Neural progenitor cell (in vitro differentiated cells): ENCODE measurements at regions not wholly inside any gene's neighbourhood (a gene's known extent, or its start where the extent isn't known, plus 50 kb on each side); places are given as distances from the start of the nearest gene placed in this dataset.

Experiments
- EZH2 ChIP-seq: fragments of 200-600 bp; sonication (generic); IDR thresholded peaks from 2 replicates; pipeline ENCODE4 v1.6.1; 2017; ENCODE audit warnings: antibody characterized with exemption, mild to moderate bottlenecking, moderate library complexity
- EZH2phosphoT487 ChIP-seq: fragments of 200-600 bp; sonication (generic); IDR thresholded peaks from 2 replicates; pipeline ENCODE4 v1.6.1; 2017; ENCODE audit warnings: antibody characterized with exemption
- TF ChIP-seq, protein P1 (sequence below): fragments of 200-600 bp; sonication (generic); IDR thresholded peaks from 2 replicates; pipeline ENCODE4 v1.5.1; 2017; ENCODE audit warnings: antibody characterized with exemption, mild to moderate bottlenecking

DNA sequence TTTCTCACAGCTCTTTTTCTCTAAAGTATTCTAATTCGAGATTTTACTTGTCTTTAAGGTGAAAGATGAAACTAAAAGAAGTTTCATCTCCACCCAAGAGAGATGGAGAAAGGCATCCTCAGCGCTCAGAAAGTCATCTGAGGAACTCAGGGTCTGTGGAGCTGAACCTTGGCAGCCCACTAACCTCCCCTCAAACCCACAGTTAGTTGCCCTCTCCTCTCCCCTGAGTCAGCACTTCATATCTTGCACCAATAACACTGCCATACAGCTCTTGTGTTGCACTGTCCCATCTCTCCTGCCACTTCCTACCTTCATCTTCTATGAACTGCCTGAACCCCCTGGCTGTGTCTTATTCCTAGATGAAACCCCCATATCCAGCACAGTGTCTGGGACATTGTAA lies 184.8 kb downstream of the RAB28 start:
- TF ChIP-seq, protein P1, sequence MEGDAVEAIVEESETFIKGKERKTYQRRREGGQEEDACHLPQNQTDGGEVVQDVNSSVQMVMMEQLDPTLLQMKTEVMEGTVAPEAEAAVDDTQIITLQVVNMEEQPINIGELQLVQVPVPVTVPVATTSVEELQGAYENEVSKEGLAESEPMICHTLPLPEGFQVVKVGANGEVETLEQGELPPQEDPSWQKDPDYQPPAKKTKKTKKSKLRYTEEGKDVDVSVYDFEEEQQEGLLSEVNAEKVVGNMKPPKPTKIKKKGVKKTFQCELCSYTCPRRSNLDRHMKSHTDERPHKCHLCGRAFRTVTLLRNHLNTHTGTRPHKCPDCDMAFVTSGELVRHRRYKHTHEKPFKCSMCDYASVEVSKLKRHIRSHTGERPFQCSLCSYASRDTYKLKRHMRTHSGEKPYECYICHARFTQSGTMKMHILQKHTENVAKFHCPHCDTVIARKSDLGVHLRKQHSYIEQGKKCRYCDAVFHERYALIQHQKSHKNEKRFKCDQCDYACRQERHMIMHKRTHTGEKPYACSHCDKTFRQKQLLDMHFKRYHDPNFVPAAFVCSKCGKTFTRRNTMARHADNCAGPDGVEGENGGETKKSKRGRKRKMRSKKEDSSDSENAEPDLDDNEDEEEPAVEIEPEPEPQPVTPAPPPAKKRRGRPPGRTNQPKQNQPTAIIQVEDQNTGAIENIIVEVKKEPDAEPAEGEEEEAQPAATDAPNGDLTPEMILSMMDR = no peak
- no peak for TF ChIP-seq EZH2
- no peak for TF ChIP-seq EZH2phosphoT487
